Panc1 (cell line): ENCODE measurements at regions not wholly inside any gene's neighbourhood (a gene's known extent, or its start where the extent isn't known, plus 50 kb on each side); places are given as distances from the start of the nearest gene placed in this dataset.
"Not testable (repeated sequence)": the region's sequence is repeated elsewhere in the genome, so short reads cannot be mapped to it uniquely, and the experiment has no call there.

Experiments
- ATAC-seq: fragments of 200-7000 bp; cut with Tn5 transposase; 2 replicates; pipeline ENCODE4 v1.9.1; 2020; ENCODE audit warnings: mild to moderate bottlenecking, moderate library complexity
- BruUV-seq: library from RNA; stranded (reverse); fragments of 400-500 nt; replicated peaks from 2 replicates; lab custom pipeline; 2021; lab: Mats Ljungman, UMichigan
- CTCF ChIA-PET: fragments of 300-600 bp; sonication (Branson Sonifier 250); formaldehyde crosslinking; loops from one replicate; lab custom pipeline; 2022; ENCODE audit warnings: antibody characterized with exemption; lab: Charles Lee
- POLR2A ChIA-PET: fragments of 300-600 bp; sonication (Branson Sonifier 250); formaldehyde crosslinking; loops from one replicate; lab custom pipeline; 2022; ENCODE audit warnings: antibody characterized with exemption; lab: Charles Lee
- DNase-seq: peaks from one replicate; pipeline ENCODE4 v3.0.0-alpha.2; 2010; ENCODE audit warnings: low read depth, low spot score
- H3K27ac ChIP-seq: 2 replicates; pipeline ENCODE4 v1.5.1; 2011; ENCODE audit warnings: mild to moderate bottlenecking, low read length, inconsistent platforms
- H3K27me3 ChIP-seq: fragments of 200-500 bp; sonication (Bioruptor generic); 2 replicates; pipeline ENCODE4 v1.6.0; 2014; ENCODE audit warnings: low read length, inconsistent platforms; ENCODE audit not compliant: control insufficient read depth, insufficient read depth
- H3K36me3 ChIP-seq: fragments of 200-500 bp; sonication (Bioruptor generic); 2 replicates; pipeline ENCODE4 v1.5.1; 2014; ENCODE audit warnings: inconsistent platforms, mild to moderate bottlenecking, low read length, moderate library complexity; ENCODE audit not compliant: control insufficient read depth, insufficient read depth
- H3K4me1 ChIP-seq: 2 replicates; pipeline ENCODE4 v1.5.1; 2011; ENCODE audit warnings: inconsistent platforms, mild to moderate bottlenecking, low read length, moderate library complexity; ENCODE audit not compliant: control insufficient read depth, insufficient read depth
- H3K4me3 ChIP-seq, 2 experiments: 2 replicates each; pipeline ENCODE4 v1.5.1; 2011 to 2012; ENCODE audit warnings: low read depth in 2 of 2, low read length in 2 of 2, mild to moderate bottlenecking in 2 of 2, inconsistent platforms in 1 of 2, moderate library complexity in 1 of 2
- H3K9me3 ChIP-seq: fragments of 200-500 bp; sonication (Bioruptor generic); 2 replicates; pipeline ENCODE4 v1.5.1; 2014; ENCODE audit warnings: low read depth, mild to moderate bottlenecking, inconsistent platforms, low read length, moderate library complexity; ENCODE audit not compliant: control insufficient read depth, insufficient read depth
- POLR2AphosphoS5 ChIP-seq: IDR thresholded peaks from 2 replicates; pipeline ENCODE4 v1.6.1; 2012; ENCODE audit warnings: mild to moderate bottlenecking, low read depth, low read length, moderate library complexity
- SIN3A ChIP-seq: IDR thresholded peaks from 2 replicates; pipeline ENCODE4 v1.6.1; 2012; ENCODE audit warnings: low read depth, mild to moderate bottlenecking, low read length, moderate library complexity, borderline replicate concordance; ENCODE audit not compliant: insufficient read depth
- TCF7L2 ChIP-seq: IDR thresholded peaks from 2 replicates; pipeline ENCODE4 v1.6.1; 2011; ENCODE audit warnings: mild to moderate bottlenecking, low read depth, low read length, inconsistent platforms
- in situ Hi-C: cut with HindIII; loops from 2 replicates; pipeline ENCODE4 v1.10.0; 2016; ENCODE audit warnings: low sequenced_read_pairs, low pct_unique_long_range_greater_than_20kb
- intact Hi-C: fragments of 100-400 bp; cut with micrococcal nuclease; formaldehyde crosslinking; loops from one replicate; pipeline ENCODE4 v1.10.0; 2022; ENCODE audit not compliant: unreplicated experiment
- TF ChIP-seq, protein P1 (sequence below), 2 experiments: IDR thresholded peaks; 2 replicates each; pipeline ENCODE4 v1.6.1; 2011 to 2012; ENCODE audit warnings: low read depth in 2 of 2, control low read depth in 1 of 2, low read length in 1 of 2, mild to moderate bottlenecking in 1 of 2, moderate library complexity in 1 of 2; ENCODE audit not compliant: insufficient read depth in 1 of 2
- TF ChIP-seq, protein P2 (sequence below): fragments of 450-650 bp; IDR thresholded peaks from 2 replicates; pipeline ENCODE4 v1.5.1; 2017; ENCODE audit warnings: mild to moderate bottlenecking

DNA sequence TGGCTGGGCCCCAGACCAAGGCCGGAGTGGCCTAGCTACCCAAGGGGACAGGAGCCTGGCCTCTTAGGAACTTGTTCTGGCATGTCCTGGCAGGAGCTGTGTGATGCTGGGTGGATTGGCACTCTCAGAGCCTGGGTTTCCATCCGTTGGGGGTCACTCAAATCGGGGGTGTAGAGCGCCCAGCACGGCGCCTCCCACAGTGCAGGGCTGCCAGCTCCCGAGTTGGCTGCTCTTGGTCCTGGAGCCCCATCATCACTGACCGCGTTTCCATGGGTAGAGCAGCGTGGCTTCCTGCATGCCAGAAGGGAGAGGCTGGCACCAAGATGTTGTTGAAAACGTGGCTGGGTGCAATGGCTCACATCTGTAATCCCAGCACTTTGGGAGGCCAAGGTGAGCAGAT lies 70.3 kb downstream of the UNCX start:
- no peak for DNase-seq
- H3K4me1 ChIP-seq, result peaks cover 6% of the 10 kb centered on the region
- no peaks in the 10 kb centered on the region for H3K27me3 ChIP-seq
- ChIA-PET CTCF (no interaction called here), POLR2A (interaction anchor here (0.8 kb wide), 1 partner anchor 351 kb away, joined by 22 read pairs; no protein-coding TSS in a partner anchor)
- intact Hi-C loops, result no loop called here
- ATAC-seq, result no peak
- no TSS peak for BruUV-seq
- in situ Hi-C loops, result no loop called here
- no peaks in the 10 kb centered on the region for H3K9me3 ChIP-seq
- no peak overlapping the region for H3K4me3 ChIP-seq
- no peak for TF ChIP-seq SIN3A
- TF ChIP-seq, protein P1, sequence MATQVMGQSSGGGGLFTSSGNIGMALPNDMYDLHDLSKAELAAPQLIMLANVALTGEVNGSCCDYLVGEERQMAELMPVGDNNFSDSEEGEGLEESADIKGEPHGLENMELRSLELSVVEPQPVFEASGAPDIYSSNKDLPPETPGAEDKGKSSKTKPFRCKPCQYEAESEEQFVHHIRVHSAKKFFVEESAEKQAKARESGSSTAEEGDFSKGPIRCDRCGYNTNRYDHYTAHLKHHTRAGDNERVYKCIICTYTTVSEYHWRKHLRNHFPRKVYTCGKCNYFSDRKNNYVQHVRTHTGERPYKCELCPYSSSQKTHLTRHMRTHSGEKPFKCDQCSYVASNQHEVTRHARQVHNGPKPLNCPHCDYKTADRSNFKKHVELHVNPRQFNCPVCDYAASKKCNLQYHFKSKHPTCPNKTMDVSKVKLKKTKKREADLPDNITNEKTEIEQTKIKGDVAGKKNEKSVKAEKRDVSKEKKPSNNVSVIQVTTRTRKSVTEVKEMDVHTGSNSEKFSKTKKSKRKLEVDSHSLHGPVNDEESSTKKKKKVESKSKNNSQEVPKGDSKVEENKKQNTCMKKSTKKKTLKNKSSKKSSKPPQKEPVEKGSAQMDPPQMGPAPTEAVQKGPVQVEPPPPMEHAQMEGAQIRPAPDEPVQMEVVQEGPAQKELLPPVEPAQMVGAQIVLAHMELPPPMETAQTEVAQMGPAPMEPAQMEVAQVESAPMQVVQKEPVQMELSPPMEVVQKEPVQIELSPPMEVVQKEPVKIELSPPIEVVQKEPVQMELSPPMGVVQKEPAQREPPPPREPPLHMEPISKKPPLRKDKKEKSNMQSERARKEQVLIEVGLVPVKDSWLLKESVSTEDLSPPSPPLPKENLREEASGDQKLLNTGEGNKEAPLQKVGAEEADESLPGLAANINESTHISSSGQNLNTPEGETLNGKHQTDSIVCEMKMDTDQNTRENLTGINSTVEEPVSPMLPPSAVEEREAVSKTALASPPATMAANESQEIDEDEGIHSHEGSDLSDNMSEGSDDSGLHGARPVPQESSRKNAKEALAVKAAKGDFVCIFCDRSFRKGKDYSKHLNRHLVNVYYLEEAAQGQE (IDR thresholded peaks at IDR 0.05; ENCODE audit: insufficient read depth in 1 of 2, low read depth in 2 of 2, low read length in 1 of 2), result no peak
- H3K27ac ChIP-seq, result no peak overlapping the region
- H3K36me3 ChIP-seq, result no peaks in the 10 kb centered on the region

DNA sequence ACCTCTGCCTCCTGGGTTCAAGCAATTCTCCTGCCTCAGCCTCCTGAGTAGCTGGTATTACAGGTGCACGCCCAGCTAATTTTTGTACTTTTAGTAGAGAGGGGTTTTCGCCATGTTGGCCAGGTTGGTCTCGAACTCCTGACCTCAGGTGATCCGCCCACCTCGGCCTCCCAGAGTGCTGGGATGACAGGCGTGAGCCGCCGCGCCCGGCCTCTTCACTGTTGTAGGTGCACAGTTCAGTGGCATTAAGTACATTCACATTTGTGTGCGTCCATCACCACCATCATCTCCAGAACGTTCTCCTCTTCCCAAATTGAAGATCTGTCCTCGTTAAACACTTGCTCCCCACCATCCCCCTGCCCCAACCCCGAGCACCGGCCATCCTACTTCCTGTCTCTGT lies 71.3 kb downstream of the UNCX start:
- H3K9me3 ChIP-seq, CTCF ChIA-PET, POLR2A ChIA-PET, in situ Hi-C loops, H3K4me1 ChIP-seq, H3K27ac ChIP-seq, intact Hi-C loops, H3K27me3 ChIP-seq, BruUV-seq, H3K4me3 ChIP-seq, H3K36me3 ChIP-seq, DNase-seq, ATAC-seq: not testable (repeated sequence)

DNA sequence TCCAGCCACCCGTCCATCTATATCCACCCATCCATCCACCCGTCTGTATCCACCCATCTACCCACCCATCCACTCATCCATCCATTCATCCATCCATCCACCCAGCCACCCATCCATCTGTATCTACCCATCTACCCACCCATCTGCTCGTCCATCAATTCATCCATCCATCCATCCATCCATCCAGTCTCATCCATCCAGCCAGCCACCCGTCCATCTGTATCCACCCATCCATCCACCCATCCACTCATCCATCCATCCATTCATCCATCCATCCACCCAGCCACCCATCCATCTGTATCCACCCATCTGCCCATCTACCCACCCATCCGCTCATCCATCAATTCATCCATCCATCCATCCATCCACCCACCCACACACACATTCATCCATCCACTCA lies 73.2 kb downstream of the UNCX start:
- Histone ChIP-seq H3K9me3 (no peaks in the 10 kb centered on the region), H3K27me3 (no peaks in the 10 kb centered on the region), H3K27ac (no peak overlapping the region), H3K4me1 (no peaks in the 10 kb centered on the region), H3K36me3 (no peaks in the 10 kb centered on the region), H3K4me3 (no peak overlapping the region)
- ChIA-PET POLR2A (no interaction called here), CTCF (no interaction called here)
- TF ChIP-seq POLR2AphosphoS5, result no peak
- TF ChIP-seq TCF7L2, result no peak
- TF ChIP-seq, protein P2, sequence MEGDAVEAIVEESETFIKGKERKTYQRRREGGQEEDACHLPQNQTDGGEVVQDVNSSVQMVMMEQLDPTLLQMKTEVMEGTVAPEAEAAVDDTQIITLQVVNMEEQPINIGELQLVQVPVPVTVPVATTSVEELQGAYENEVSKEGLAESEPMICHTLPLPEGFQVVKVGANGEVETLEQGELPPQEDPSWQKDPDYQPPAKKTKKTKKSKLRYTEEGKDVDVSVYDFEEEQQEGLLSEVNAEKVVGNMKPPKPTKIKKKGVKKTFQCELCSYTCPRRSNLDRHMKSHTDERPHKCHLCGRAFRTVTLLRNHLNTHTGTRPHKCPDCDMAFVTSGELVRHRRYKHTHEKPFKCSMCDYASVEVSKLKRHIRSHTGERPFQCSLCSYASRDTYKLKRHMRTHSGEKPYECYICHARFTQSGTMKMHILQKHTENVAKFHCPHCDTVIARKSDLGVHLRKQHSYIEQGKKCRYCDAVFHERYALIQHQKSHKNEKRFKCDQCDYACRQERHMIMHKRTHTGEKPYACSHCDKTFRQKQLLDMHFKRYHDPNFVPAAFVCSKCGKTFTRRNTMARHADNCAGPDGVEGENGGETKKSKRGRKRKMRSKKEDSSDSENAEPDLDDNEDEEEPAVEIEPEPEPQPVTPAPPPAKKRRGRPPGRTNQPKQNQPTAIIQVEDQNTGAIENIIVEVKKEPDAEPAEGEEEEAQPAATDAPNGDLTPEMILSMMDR, result no peak
- TF ChIP-seq, protein P1 (IDR thresholded peaks at IDR 0.05; ENCODE audit: insufficient read depth in 1 of 2, low read depth in 2 of 2, low read length in 1 of 2), result no peak
- in situ Hi-C loops, result no loop called here
- BruUV-seq, result no TSS peak
- ATAC-seq (no peak), DNase-seq (no peak)
- intact Hi-C loops, result no loop called here
